Tibial nerve (tissue), 4 donors: ENCODE measurements at regions not wholly inside any gene's neighbourhood (a gene's known extent, or its start where the extent isn't known, plus 50 kb on each side); places are given as distances from the start of the nearest gene placed in this dataset.

Experiments used
- CTCF ChIP-seq, 5 experiments: fragments of 200-600 bp in 3 of 5; fragments of 450-650 bp in 2 of 5; sonication (generic) in 3 of 5; IDR thresholded peaks; one replicate each; pipeline ENCODE4 v1.5.1; 2016 to 2019; ENCODE audit warnings: antibody characterized with exemption in 5 of 5, mild to moderate bottlenecking in 3 of 5, moderate library complexity in 2 of 5
- EP300 ChIP-seq, 2 donors: sonication (generic); formaldehyde crosslinking; IDR thresholded peaks; one replicate each; pipeline ENCODE4 v1.6.1; 2017; ENCODE audit warnings: antibody characterized with exemption in 2 of 2, mild to moderate bottlenecking in 1 of 2
- POLR2A ChIP-seq, 2 donors: fragments of 450-650 bp; IDR thresholded peaks; one replicate each; pipeline ENCODE4 v1.6.1; 2017; ENCODE audit warnings: antibody characterized with exemption in 2 of 2, mild to moderate bottlenecking in 2 of 2, moderate library complexity in 2 of 2

GRCh38 chr5:33212439-33212838 is 228.3 kb upstream of the TARS1 start:
- TF ChIP-seq CTCF (IDR thresholded peaks at IDR 0.05) (no peak), POLR2A (IDR thresholded peaks at IDR 0.05) (no peak), EP300 (IDR thresholded peaks at IDR 0.05) (no peak)
